ENCODE measurements at regions not wholly inside any gene's neighbourhood (a gene's known extent, or its start where the extent isn't known, plus 50 kb on each side); places are given as distances from the start of the nearest gene placed in this dataset.

- Histone ChIP-seq H4K5ac (ENCODE audit: insufficient read length, low read depth, low read length) (no peak overlapping the region), H3K9me3 (ENCODE audit: insufficient read depth in 2 of 2, low read depth in 1 of 2, low read length in 1 of 2) (no peaks in the 10 kb centered on the region), H3K23me2 (ENCODE audit: low read depth, low read length) (no peaks in the 10 kb centered on the region), H2AK5ac (ENCODE audit: low read depth, low read length) (no peak overlapping the region), H2AFZ (ENCODE audit: low read length) (no peak overlapping the region), H3K4me3 (ENCODE audit: extremely low read depth in 1 of 4, insufficient read depth in 2 of 4, low read depth in 3 of 4, low read length in 4 of 4) (no peak overlapping the region), H4K91ac (replicated peaks; ENCODE audit: insufficient read length, low read length) (no peak overlapping the region), H3K79me2 (ENCODE audit: control insufficient read depth in 1 of 2, insufficient read depth in 2 of 2, low read length in 2 of 2) (no peaks in the 10 kb centered on the region), H2BK120ac (replicated peaks; ENCODE audit: low read depth, low read length) (no peak overlapping the region), H2BK20ac (ENCODE audit: low read length) (no peak overlapping the region), H3K4ac (replicated peaks; ENCODE audit: insufficient read length, low read depth, low read length) (no peak overlapping the region), H3K27ac (ENCODE audit: low read depth, low read length) (no peak overlapping the region), H3K9ac (replicated peaks in 1 of 4; ENCODE audit: extremely low read depth in 1 of 4, low read depth in 3 of 4, low read length in 3 of 4) (no peak overlapping the region), H3K18ac (ENCODE audit: extremely low read depth, low read length) (no peak overlapping the region), H3K36me3 (ENCODE audit: control insufficient read depth in 2 of 4, insufficient read depth in 4 of 4, low read length in 3 of 4) (no peaks in the 10 kb centered on the region), H3K27me3 (replicated peaks in 1 of 4; ENCODE audit: control insufficient read depth in 3 of 4, extremely low read depth in 1 of 4, insufficient read depth in 3 of 4, low read length in 3 of 4) (no peaks in the 10 kb centered on the region), H3K4me1 (replicated peaks in 1 of 4; ENCODE audit: control insufficient read depth in 3 of 4, insufficient read depth in 4 of 4, low read length in 3 of 4) (no peaks in the 10 kb centered on the region), H3K79me1 (ENCODE audit: low read depth, low read length) (no peaks in the 10 kb centered on the region), H3K56ac (replicated peaks; ENCODE audit: insufficient read length, low read depth, low read length) (no peak overlapping the region), H2BK5ac (ENCODE audit: low read depth, low read length) (no peak overlapping the region), H4K20me1 (replicated peaks in 1 of 2; ENCODE audit: control insufficient read depth in 1 of 2, insufficient read depth in 2 of 2, low read length in 2 of 2) (no peaks in the 10 kb centered on the region), H2BK15ac (ENCODE audit: low read length) (no peak overlapping the region), H3K4me2 (ENCODE audit: insufficient read depth in 1 of 2, low read depth in 2 of 2, low read length in 2 of 2) (no peak overlapping the region), H3K14ac (ENCODE audit: insufficient read length) (no peak overlapping the region), H3K23ac (ENCODE audit: insufficient read length) (no peak overlapping the region), H2BK12ac (ENCODE audit: low read depth, low read length) (no peak overlapping the region), H4K8ac (ENCODE audit: extremely low read depth, insufficient read depth, low read length) (no peak overlapping the region)
- FAIRE-seq (no peak), DNase-seq (ENCODE audit: low read depth in 1 of 2, low spot score in 2 of 2) (no peak)
- CTCF ChIA-PET (ENCODE audit: partially characterized antibody), result interaction anchor here (0.7 kb wide), 1 partner anchor 1803 kb away, joined by 3 read pairs; the partner anchor contains the start of gene COPS2
- POLR2A ChIA-PET (ENCODE audit: partially characterized antibody), result no interaction called here
- 91% methylated on average over 3 of the region's 3 CpGs; no CpG with 5 or more reads in 1 of the 2 experiments for WGBS, 2 experiments (ENCODE audit: extremely low coverage in 1 of 2, insufficient coverage in 1 of 2, insufficient read length in 1 of 2, insufficient replicate concordance in 2 of 2, low coverage in 1 of 2, low lambda C conversion rate in 2 of 2, missing lambda C conversion rate in 1 of 2)
- TF ChIP-seq ATF3 (IDR thresholded peaks at IDR 0.05; ENCODE audit: insufficient read depth, low read depth, low read length) (no peak), TCF12 (IDR thresholded peaks at IDR 0.05; ENCODE audit: low read depth, low read length) (no peak), CHD1 (IDR thresholded peaks at IDR 0.05; ENCODE audit: low read depth, low read length) (no peak), CBX8 (IDR thresholded peaks at IDR 0.05; ENCODE audit: borderline replicate concordance, low read depth, low read length) (no peak), RBBP5 (IDR thresholded peaks at IDR 0.05; ENCODE audit: borderline replicate concordance, low read depth, low read length) (no peak), MAX (IDR thresholded peaks at IDR 0.05) (no peak), TAF7 (optimal IDR thresholded peaks at IDR 0.05; ENCODE audit: borderline replicate concordance, low read depth, low read length) (no peak), SUZ12 (IDR thresholded peaks at IDR 0.05; ENCODE audit: low read length) (no peak), BRCA1 (IDR thresholded peaks at IDR 0.05; ENCODE audit: low read depth, low read length) (no peak), TBP (IDR thresholded peaks at IDR 0.05; ENCODE audit: low read depth, low read length) (no peak), SIRT6 (IDR thresholded peaks at IDR 0.05; ENCODE audit: low read length) (no peak), KDM1A (IDR thresholded peaks at IDR 0.05; ENCODE audit: borderline replicate concordance, low read length) (no peak), CHD2 (IDR thresholded peaks at IDR 0.05; ENCODE audit: low read length) (no peak), JUN (IDR thresholded peaks at IDR 0.05; ENCODE audit: low read depth, low read length) (no peak), GABPA (IDR thresholded peaks at IDR 0.05; ENCODE audit: borderline replicate concordance, insufficient read depth, low read length) (no peak), SP1 (IDR thresholded peaks at IDR 0.05; ENCODE audit: low read depth, low read length) (no peak)
These were observed 365.1 kb upstream of the SEMA6D start for GRCh38 chr15:47352217-47352616.

Data from H1 (cell line).